RWPE2 (cell line): ENCODE measurements at regions not wholly inside any gene's neighbourhood (a gene's known extent, or its start where the extent isn't known, plus 50 kb on each side); places are given as distances from the start of the nearest gene placed in this dataset.
"Not testable (repeated sequence)": the region's sequence is repeated elsewhere in the genome, so short reads cannot be mapped to it uniquely, and the experiment has no call there.

Experiments
- ATAC-seq: fragments of 200-7000 bp; cut with Tn5 transposase; 3 replicates; pipeline ENCODE4 v1.9.1; 2021; ENCODE audit warnings: low read depth
- DNase-seq: peaks from one replicate; pipeline ENCODE4 v3.0.0-alpha.2; 2020; ENCODE audit warnings: low spot score
- H3K27ac ChIP-seq: fragments of 450-650 bp; 2 replicates; pipeline ENCODE4 v1.5.1; 2017; ENCODE audit warnings: mild to moderate bottlenecking; ENCODE audit not compliant: poor library complexity, severe bottlenecking
- H3K27me3 ChIP-seq: fragments of 250-450 bp; sonication (Bioruptor Pico); 2 replicates; pipeline ENCODE4 v1.5.1; 2021; ENCODE audit warnings: mild to moderate bottlenecking, moderate library complexity; ENCODE audit not compliant: insufficient read depth, poor library complexity, severe bottlenecking
- H3K36me3 ChIP-seq: fragments of 250-450 bp; sonication (Bioruptor Pico); 2 replicates; pipeline ENCODE4 v1.5.1; 2020; ENCODE audit warnings: low read depth, mild to moderate bottlenecking, moderate library complexity
- H3K4me1 ChIP-seq: fragments of 250-450 bp; sonication (Bioruptor Pico); 2 replicates; pipeline ENCODE4 v1.5.1; 2021; ENCODE audit warnings: mild to moderate bottlenecking, moderate library complexity; ENCODE audit not compliant: insufficient read depth, poor library complexity, severe bottlenecking
- H3K4me3 ChIP-seq: fragments of 250-450 bp; sonication (Bioruptor Pico); 2 replicates; pipeline ENCODE4 v1.5.1; 2021; ENCODE audit warnings: mild to moderate bottlenecking, moderate library complexity; ENCODE audit not compliant: severe bottlenecking
- H3K9me3 ChIP-seq: fragments of 250-450 bp; sonication (Bioruptor Pico); 2 replicates; pipeline ENCODE4 v1.5.1; 2021; ENCODE audit warnings: mild to moderate bottlenecking, moderate library complexity; ENCODE audit not compliant: severe bottlenecking
- CTCF ChIP-seq: fragments of 450-650 bp; IDR thresholded peaks from one replicate; pipeline ENCODE4 v1.5.1; 2017; ENCODE audit warnings: mild to moderate bottlenecking, moderate library complexity; ENCODE audit not compliant: poor library complexity, severe bottlenecking

- TF ChIP-seq CTCF: no peak
- H3K9me3 ChIP-seq: no peaks in the 10 kb centered on the region
- no peak for DNase-seq
Observed at GRCh38 chr4:149055624-149056023, 613.4 kb upstream of the NR3C2 start.

DNA sequence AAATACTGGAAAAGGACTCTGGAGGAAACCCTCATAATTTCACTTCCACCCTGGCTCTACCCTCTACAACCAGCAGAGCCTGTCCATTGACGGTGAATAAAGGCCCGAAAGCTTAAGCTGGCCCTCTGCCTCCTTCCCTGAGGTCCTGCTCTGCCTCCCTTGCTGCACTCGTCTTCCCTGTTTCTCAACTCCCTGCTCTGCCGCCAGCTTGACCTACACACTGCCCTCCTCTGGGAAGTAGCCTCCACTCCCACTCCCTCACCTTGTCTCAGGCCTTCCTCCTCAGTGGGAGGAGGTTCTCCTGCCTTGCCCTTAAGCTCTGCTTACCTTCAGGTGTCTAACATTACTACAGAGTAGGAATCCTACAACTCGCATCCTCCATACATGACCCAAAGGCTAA, 608.6 kb upstream of the NR3C2 start:
- Histone ChIP-seq H3K4me3 (no peak overlapping the region), H3K9me3 (no peaks in the 10 kb centered on the region), H3K36me3 (no peaks in the 10 kb centered on the region), H3K4me1 (no peaks in the 10 kb centered on the region), H3K27me3 (no peaks in the 10 kb centered on the region), H3K27ac (no peak overlapping the region)
- ATAC-seq (no peak), DNase-seq (no peak)
- TF ChIP-seq CTCF: no peak

More at GRCh38 chr4:149055624-149056023, 613.4 kb upstream of the NR3C2 start:
- ATAC-seq: no peak
- Histone ChIP-seq H3K36me3 (no peaks in the 10 kb centered on the region), H3K4me3 (no peak overlapping the region), H3K4me1 (no peaks in the 10 kb centered on the region), H3K27ac (no peak overlapping the region), H3K27me3 (no peaks in the 10 kb centered on the region)

- H3K4me1 ChIP-seq: no peaks in the 10 kb centered on the region
- DNase-seq: no peak
- H3K9me3 ChIP-seq: no peaks in the 10 kb centered on the region
Observed at GRCh38 chr4:149048451-149049143, 606.4 kb upstream of the NR3C2 start.

DNA sequence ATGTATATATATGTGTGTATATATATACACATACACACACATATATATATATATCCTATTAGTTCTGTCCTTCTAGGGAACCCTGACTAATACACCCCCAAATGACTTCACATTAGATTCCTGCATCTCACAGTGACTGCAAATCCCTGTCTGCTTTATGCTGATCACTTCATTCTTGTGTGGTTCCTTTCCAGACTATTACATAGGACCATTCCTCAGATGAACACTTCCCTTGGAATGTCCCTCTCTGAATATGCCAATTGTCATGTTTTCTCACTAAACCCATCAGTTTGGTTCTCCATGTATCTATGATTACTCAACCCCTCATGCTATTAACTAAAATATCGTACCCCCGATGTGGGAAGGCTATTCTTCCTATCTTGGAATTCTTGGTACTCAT, 605.2 kb upstream of the NR3C2 start:
- Histone ChIP-seq H3K36me3 (no peaks in the 10 kb centered on the region), H3K4me3 (no peak overlapping the region), H3K27ac (no peak overlapping the region), H3K4me1 (no peaks in the 10 kb centered on the region), H3K9me3 (no peaks in the 10 kb centered on the region), H3K27me3 (no peaks in the 10 kb centered on the region)
- no peak for ATAC-seq
- DNase-seq: no peak
- no peak for TF ChIP-seq CTCF

More at GRCh38 chr4:149048451-149049143, 606.4 kb upstream of the NR3C2 start:
- H3K36me3 ChIP-seq: no peaks in the 10 kb centered on the region
- H3K27me3 ChIP-seq: no peaks in the 10 kb centered on the region
- TF ChIP-seq CTCF: no peak
- no peak for ATAC-seq
- H3K27ac ChIP-seq: no peak overlapping the region
- H3K4me3 ChIP-seq: no peak overlapping the region

DNA sequence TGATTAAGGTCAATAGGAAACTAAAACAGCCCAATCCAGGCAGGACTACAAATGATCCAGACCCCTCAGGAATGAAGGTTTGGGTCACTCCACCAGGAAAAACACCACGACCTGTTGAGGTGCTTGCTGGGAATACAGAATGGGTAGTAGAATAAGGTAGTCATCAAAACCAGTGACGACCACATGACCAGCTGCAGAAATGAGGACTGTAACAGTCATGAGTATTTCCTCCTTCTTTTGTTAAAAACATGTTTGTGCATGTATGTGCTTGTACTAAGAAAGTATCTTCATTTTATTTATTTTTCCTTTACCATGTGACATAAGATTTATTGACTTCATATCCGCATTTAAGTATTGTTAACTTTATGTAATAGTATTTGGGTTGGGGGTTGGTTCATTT, 603.5 kb upstream of the NR3C2 start:
- Histone ChIP-seq H3K36me3 (no peaks in the 10 kb centered on the region), H3K27ac (no peak overlapping the region), H3K4me1 (no peaks in the 10 kb centered on the region), H3K27me3 (no peaks in the 10 kb centered on the region), H3K9me3 (no peaks in the 10 kb centered on the region), H3K4me3 (no peak overlapping the region)
- DNase-seq (no peak), ATAC-seq (no peak)
- TF ChIP-seq CTCF: no peak

DNA sequence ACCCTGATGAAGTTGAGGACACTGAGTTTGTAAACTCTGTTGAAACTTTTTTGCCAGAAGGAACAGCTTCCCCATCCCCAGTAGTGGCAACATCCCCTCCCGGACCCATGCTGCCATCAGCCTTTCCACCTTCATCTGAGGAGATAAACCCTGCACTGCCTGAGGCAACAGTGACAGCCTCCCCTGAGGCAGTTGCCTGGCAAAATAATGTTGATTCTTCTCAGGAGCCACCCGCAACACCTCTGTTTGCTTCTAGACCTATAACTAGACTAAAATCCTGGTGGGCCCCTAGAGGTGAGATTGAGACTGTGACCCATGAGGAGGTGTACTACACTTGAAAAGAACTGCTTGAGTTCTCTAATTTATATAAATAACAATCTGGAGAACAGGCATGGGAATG, 597.6 kb upstream of the NR3C2 start:
- H3K4me3 ChIP-seq, H3K36me3 ChIP-seq, H3K27ac ChIP-seq, H3K4me1 ChIP-seq, DNase-seq, H3K27me3 ChIP-seq, H3K9me3 ChIP-seq, ATAC-seq: not testable (repeated sequence)
